Amniotic stem cell (primary cell): ENCODE measurements at regions not wholly inside any gene's neighbourhood (a gene's known extent, or its start where the extent isn't known, plus 50 kb on each side); places are given as distances from the start of the nearest gene placed in this dataset.

ENCODE experiments used
- DNase-seq: peaks from one replicate; lab custom pipeline; 2025; lab: John Stamatoyannopoulos, UW

- no peak for DNase-seq
These were observed 695.4 kb downstream of the ARAP2 start for GRCh38 chr4:35548921-35549320.

GRCh38 chr4:35556387-35556786 is 687.9 kb downstream of the ARAP2 start:
- no peak for DNase-seq

GRCh38 chr4:35559559-35560365 is 684.6 kb downstream of the ARAP2 start:
- no peak for DNase-seq

GRCh38 chr4:35562861-35563260 is 681.5 kb downstream of the ARAP2 start:
- DNase-seq, result no peak

GRCh38 chr4:35565640-35566039 is 678.7 kb downstream of the ARAP2 start:
- no peak for DNase-seq

- no peak for DNase-seq
These were observed 653.3 kb downstream of the ARAP2 start for GRCh38 chr4:35591035-35591434.

- no peak for DNase-seq
These were observed 640.1 kb downstream of the ARAP2 start for GRCh38 chr4:35604252-35604651.

GRCh38 chr4:35604724-35605123 is 639.6 kb downstream of the ARAP2 start:
- no peak for DNase-seq

GRCh38 chr4:35608205-35608604 is 636.1 kb downstream of the ARAP2 start:
- no peak for DNase-seq

- no peak for DNase-seq
These were observed 630.2 kb downstream of the ARAP2 start for GRCh38 chr4:35614120-35614519.

- DNase-seq, result no peak
These were observed 604.4 kb downstream of the ARAP2 start for GRCh38 chr4:35639929-35640328.

GRCh38 chr4:35643661-35644060 is 600.7 kb downstream of the ARAP2 start:
- DNase-seq, result no peak

GRCh38 chr4:35644591-35644990 is 599.7 kb downstream of the ARAP2 start:
- DNase-seq, result no peak

GRCh38 chr4:35649011-35649410 is 595.3 kb downstream of the ARAP2 start:
- no peak for DNase-seq

GRCh38 chr4:35649778-35650177 is 594.5 kb downstream of the ARAP2 start:
- no peak for DNase-seq

- no peak for DNase-seq
These were observed 592.1 kb downstream of the ARAP2 start for GRCh38 chr4:35652197-35652596.

GRCh38 chr4:35653451-35653850 is 590.9 kb downstream of the ARAP2 start:
- no peak for DNase-seq

GRCh38 chr4:35673137-35673536 is 571.2 kb downstream of the ARAP2 start:
- DNase-seq, result no peak

GRCh38 chr4:35684755-35685154 is 559.6 kb downstream of the ARAP2 start:
- DNase-seq, result no peak

GRCh38 chr4:35689870-35690269 is 554.4 kb downstream of the ARAP2 start:
- DNase-seq, result no peak

GRCh38 chr4:35690271-35690670 is 554.0 kb downstream of the ARAP2 start:
- DNase-seq, result no peak

- no peak for DNase-seq
These were observed 549.3 kb downstream of the ARAP2 start for GRCh38 chr4:35695003-35695402.

- DNase-seq, result no peak
These were observed 548.9 kb downstream of the ARAP2 start for GRCh38 chr4:35695421-35695820.

GRCh38 chr4:35697210-35697736 is 547.0 kb downstream of the ARAP2 start:
- DNase-seq, result no peak
